GM23338 (cell line): ENCODE measurements at regions not wholly inside any gene's neighbourhood (a gene's known extent, or its start where the extent isn't known, plus 50 kb on each side); places are given as distances from the start of the nearest gene placed in this dataset.

Source experiments
- ATAC-seq: fragments of 200-7000 bp; cut with Tn5 transposase; 3 replicates; pipeline ENCODE4 v1.9.1; 2020
- DNase-seq: peaks from one replicate; pipeline ENCODE4 v3.0.0-alpha.2; 2015; ENCODE audit warnings: low spot score
- H2AFZ ChIP-seq: fragments of 200-600 bp; sonication (generic); 2 replicates; pipeline ENCODE4 v1.8.0; 2016; ENCODE audit warnings: antibody characterized with exemption, mild to moderate bottlenecking, moderate library complexity
- H3F3A ChIP-seq: fragments of 200-600 bp; sonication (generic); replicated peaks from 2 replicates; pipeline ENCODE4 v1.8.0; 2017; ENCODE audit warnings: antibody characterized with exemption, mixed run types, low read depth
- H3K27ac ChIP-seq: fragments of 200-600 bp; sonication (generic); 2 replicates; pipeline ENCODE4 v1.6.1; 2016; ENCODE audit warnings: low read depth
- H3K27me3 ChIP-seq: fragments of 200-600 bp; sonication (generic); 2 replicates; pipeline ENCODE4 v1.8.0; 2016; ENCODE audit warnings: mild to moderate bottlenecking, mixed run types, moderate library complexity; ENCODE audit not compliant: insufficient read depth
- H3K36me3 ChIP-seq: fragments of 200-600 bp; sonication (generic); 2 replicates; pipeline ENCODE4 v1.8.0; 2016; ENCODE audit warnings: mild to moderate bottlenecking; ENCODE audit not compliant: insufficient read depth
- H3K4me1 ChIP-seq: fragments of 200-600 bp; sonication (generic); 2 replicates; pipeline ENCODE4 v1.8.0; 2016; ENCODE audit warnings: mild to moderate bottlenecking, moderate library complexity; ENCODE audit not compliant: insufficient read depth
- H3K4me2 ChIP-seq: fragments of 200-600 bp; sonication (generic); 2 replicates; pipeline ENCODE4 v1.7.1; 2017; ENCODE audit warnings: mixed run types
- H3K4me3 ChIP-seq: fragments of 200-600 bp; sonication (generic); 2 replicates; pipeline ENCODE4 v1.6.1; 2016; ENCODE audit warnings: mixed run types
- H3K79me2 ChIP-seq: fragments of 200-600 bp; sonication (generic); replicated peaks from 2 replicates; pipeline ENCODE4 v1.8.0; 2017; ENCODE audit warnings: mild to moderate bottlenecking; ENCODE audit not compliant: insufficient read depth
- H3K9me2 ChIP-seq: fragments of 200-600 bp; sonication (generic); 2 replicates; pipeline ENCODE4 v1.8.0; 2017; ENCODE audit not compliant: insufficient read depth
- H4K20me1 ChIP-seq: fragments of 200-600 bp; sonication (generic); replicated peaks from 2 replicates; pipeline ENCODE4 v1.8.0; 2017; ENCODE audit warnings: mild to moderate bottlenecking; ENCODE audit not compliant: insufficient read depth
- H3K27ac Mint-ChIP-seq: 2 replicates; pipeline ENCODE4 v1.8.0; 2020; ENCODE audit warnings: inconsistent platforms, mild to moderate bottlenecking, moderate library complexity, mixed read lengths
- H3K27me3 Mint-ChIP-seq: 3 replicates; pipeline ENCODE4 v1.8.0; 2022; ENCODE audit warnings: low read depth, mild to moderate bottlenecking, moderate library complexity, mixed read lengths, inconsistent platforms; ENCODE audit not compliant: insufficient read depth, poor library complexity
- H3K36me3 Mint-ChIP-seq: 3 replicates; pipeline ENCODE4 v1.8.0; 2021; ENCODE audit warnings: low read depth, mild to moderate bottlenecking, inconsistent platforms, moderate library complexity, mixed read lengths
- H3K4me1 Mint-ChIP-seq: 3 replicates; pipeline ENCODE4 v1.8.0; 2020; ENCODE audit warnings: mild to moderate bottlenecking, inconsistent platforms, mixed read lengths
- H3K4me3 Mint-ChIP-seq: 3 replicates; pipeline ENCODE4 v1.8.0; 2021; ENCODE audit warnings: moderate library complexity, mild to moderate bottlenecking, inconsistent platforms, mixed read lengths
- H3K9me3 Mint-ChIP-seq: 3 replicates; pipeline ENCODE4 v1.8.0; 2020; ENCODE audit warnings: moderate library complexity, mild to moderate bottlenecking, inconsistent platforms, mixed read lengths
- CREB1 ChIP-seq: fragments of 250-450 bp; sonication (Bioruptor Pico); IDR thresholded peaks from 2 replicates; pipeline ENCODE4 v1.5.0; 2020; ENCODE audit warnings: low read depth, mild to moderate bottlenecking, moderate library complexity
- EZH2 ChIP-seq: fragments of 200-600 bp; sonication (generic); IDR thresholded peaks from one replicate; pipeline ENCODE4 v1.8.0; 2017; ENCODE audit warnings: antibody characterized with exemption, mild to moderate bottlenecking, low read depth; ENCODE audit not compliant: unreplicated experiment
- EZH2phosphoT487 ChIP-seq: fragments of 200-600 bp; sonication (generic); IDR thresholded peaks from one replicate; pipeline ENCODE4 v1.8.1; 2018; ENCODE audit warnings: antibody characterized with exemption; ENCODE audit not compliant: unreplicated experiment
- JUNB ChIP-seq: IDR thresholded peaks from one replicate; pipeline ENCODE4 v1.6.1; 2016; ENCODE audit warnings: antibody characterized with exemption; ENCODE audit not compliant: unreplicated experiment
- NANOG ChIP-seq: IDR thresholded peaks from 2 replicates; pipeline ENCODE4 v1.6.1; 2016; ENCODE audit warnings: antibody characterized with exemption, borderline replicate concordance
- POLR2AphosphoS5 ChIP-seq: IDR thresholded peaks from 2 replicates; pipeline ENCODE4 v1.6.1; 2016; ENCODE audit warnings: antibody characterized with exemption, low read depth
- STAT1 ChIP-seq: IDR thresholded peaks from one replicate; pipeline ENCODE4 v1.6.1; 2016; ENCODE audit warnings: antibody characterized with exemption; ENCODE audit not compliant: unreplicated experiment
- ZNF331 ChIP-seq: fragments of 250-450 bp; sonication (Bioruptor Pico); IDR thresholded peaks from 2 replicates; pipeline ENCODE4 v1.5.0; 2020; ENCODE audit warnings: low read depth, mild to moderate bottlenecking, moderate library complexity
- ZNF462 ChIP-seq: fragments of 250-450 bp; sonication (Bioruptor Pico); IDR thresholded peaks from 2 replicates; pipeline ENCODE4 v1.5.0; 2020; ENCODE audit warnings: mild to moderate bottlenecking, moderate library complexity
- TF ChIP-seq, protein P1 (sequence below): IDR thresholded peaks from one replicate; pipeline ENCODE4 v1.6.1; 2018; ENCODE audit warnings: antibody characterized with exemption; ENCODE audit not compliant: unreplicated experiment
- TF ChIP-seq, protein P2 (sequence below), 2 experiments: fragments of 200-600 bp in 1 of 2; sonication (generic) in 1 of 2; conservative IDR thresholded peaks; 2 replicates each; pipeline versions ENCODE4 v1.5.1 to v1.6.1; 2016 to 2017; ENCODE audit warnings: antibody characterized with exemption in 2 of 2, low read depth in 2 of 2, mild to moderate bottlenecking in 2 of 2, moderate library complexity in 1 of 2

- no peaks in the 10 kb centered on the region for H3K27me3 ChIP-seq
- no peaks in the 10 kb centered on the region for H3K9me2 ChIP-seq
- Mint-ChIP-seq H3K36me3 (no peaks in the 10 kb centered on the region), H3K27me3 (peaks cover 1% of the 10 kb centered on the region), H3K4me1 (peaks cover 11% of the 10 kb centered on the region; the same call in 2 of the 3 replicates), H3K9me3 (no peaks in the 10 kb centered on the region; the same call in 2 of the 3 replicates), H3K4me3 (no peak overlapping the region), H3K27ac (no peak overlapping the region)
- no peak overlapping the region; the same call in 1 of the 2 replicates for H2AFZ ChIP-seq
- DNase-seq (no peak), ATAC-seq (no peak)
- TF ChIP-seq EZH2 (no peak), NANOG (no peak), CREB1 (CRISPR knock-in tag) (no peak), JUNB (no peak), ZNF331 (no peak), ZNF462 (CRISPR knock-in tag) (no peak), STAT1 (no peak), EZH2phosphoT487 (no peak), POLR2AphosphoS5 (no peak)
- TF ChIP-seq, protein P1, sequence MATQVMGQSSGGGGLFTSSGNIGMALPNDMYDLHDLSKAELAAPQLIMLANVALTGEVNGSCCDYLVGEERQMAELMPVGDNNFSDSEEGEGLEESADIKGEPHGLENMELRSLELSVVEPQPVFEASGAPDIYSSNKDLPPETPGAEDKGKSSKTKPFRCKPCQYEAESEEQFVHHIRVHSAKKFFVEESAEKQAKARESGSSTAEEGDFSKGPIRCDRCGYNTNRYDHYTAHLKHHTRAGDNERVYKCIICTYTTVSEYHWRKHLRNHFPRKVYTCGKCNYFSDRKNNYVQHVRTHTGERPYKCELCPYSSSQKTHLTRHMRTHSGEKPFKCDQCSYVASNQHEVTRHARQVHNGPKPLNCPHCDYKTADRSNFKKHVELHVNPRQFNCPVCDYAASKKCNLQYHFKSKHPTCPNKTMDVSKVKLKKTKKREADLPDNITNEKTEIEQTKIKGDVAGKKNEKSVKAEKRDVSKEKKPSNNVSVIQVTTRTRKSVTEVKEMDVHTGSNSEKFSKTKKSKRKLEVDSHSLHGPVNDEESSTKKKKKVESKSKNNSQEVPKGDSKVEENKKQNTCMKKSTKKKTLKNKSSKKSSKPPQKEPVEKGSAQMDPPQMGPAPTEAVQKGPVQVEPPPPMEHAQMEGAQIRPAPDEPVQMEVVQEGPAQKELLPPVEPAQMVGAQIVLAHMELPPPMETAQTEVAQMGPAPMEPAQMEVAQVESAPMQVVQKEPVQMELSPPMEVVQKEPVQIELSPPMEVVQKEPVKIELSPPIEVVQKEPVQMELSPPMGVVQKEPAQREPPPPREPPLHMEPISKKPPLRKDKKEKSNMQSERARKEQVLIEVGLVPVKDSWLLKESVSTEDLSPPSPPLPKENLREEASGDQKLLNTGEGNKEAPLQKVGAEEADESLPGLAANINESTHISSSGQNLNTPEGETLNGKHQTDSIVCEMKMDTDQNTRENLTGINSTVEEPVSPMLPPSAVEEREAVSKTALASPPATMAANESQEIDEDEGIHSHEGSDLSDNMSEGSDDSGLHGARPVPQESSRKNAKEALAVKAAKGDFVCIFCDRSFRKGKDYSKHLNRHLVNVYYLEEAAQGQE, result no peak
- TF ChIP-seq, protein P2, sequence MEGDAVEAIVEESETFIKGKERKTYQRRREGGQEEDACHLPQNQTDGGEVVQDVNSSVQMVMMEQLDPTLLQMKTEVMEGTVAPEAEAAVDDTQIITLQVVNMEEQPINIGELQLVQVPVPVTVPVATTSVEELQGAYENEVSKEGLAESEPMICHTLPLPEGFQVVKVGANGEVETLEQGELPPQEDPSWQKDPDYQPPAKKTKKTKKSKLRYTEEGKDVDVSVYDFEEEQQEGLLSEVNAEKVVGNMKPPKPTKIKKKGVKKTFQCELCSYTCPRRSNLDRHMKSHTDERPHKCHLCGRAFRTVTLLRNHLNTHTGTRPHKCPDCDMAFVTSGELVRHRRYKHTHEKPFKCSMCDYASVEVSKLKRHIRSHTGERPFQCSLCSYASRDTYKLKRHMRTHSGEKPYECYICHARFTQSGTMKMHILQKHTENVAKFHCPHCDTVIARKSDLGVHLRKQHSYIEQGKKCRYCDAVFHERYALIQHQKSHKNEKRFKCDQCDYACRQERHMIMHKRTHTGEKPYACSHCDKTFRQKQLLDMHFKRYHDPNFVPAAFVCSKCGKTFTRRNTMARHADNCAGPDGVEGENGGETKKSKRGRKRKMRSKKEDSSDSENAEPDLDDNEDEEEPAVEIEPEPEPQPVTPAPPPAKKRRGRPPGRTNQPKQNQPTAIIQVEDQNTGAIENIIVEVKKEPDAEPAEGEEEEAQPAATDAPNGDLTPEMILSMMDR (conservative IDR thresholded peaks at IDR 0.05; ENCODE audit: low read depth in 2 of 2), result no peak
- H3F3A ChIP-seq, result no peaks in the 10 kb centered on the region
- no peaks in the 10 kb centered on the region for H3K79me2 ChIP-seq
- no peaks in the 10 kb centered on the region for H4K20me1 ChIP-seq
- peaks cover 13% of the 10 kb centered on the region for H3K4me1 ChIP-seq
- no peak overlapping the region for H3K27ac ChIP-seq
- no peak overlapping the region for H3K4me3 ChIP-seq
- no peak overlapping the region for H3K4me2 ChIP-seq
- H3K36me3 ChIP-seq, result no peaks in the 10 kb centered on the region
Observed at GRCh38 chr3:99524559-99524958, 113.8 kb upstream of the COL8A1 start.
